ENCODE measurements at regions not wholly inside any gene's neighbourhood (a gene's known extent, or its start where the extent isn't known, plus 50 kb on each side); places are given as distances from the start of the nearest gene placed in this dataset.

GRCh38 chr1:42006836-42007235, 88.1 kb upstream of the HIVEP3 start:
- TF ChIP-seq YY1 (IDR thresholded peaks at IDR 0.05; ENCODE audit: insufficient read depth, insufficient read length) (no peak), ZNF274 (IDR thresholded peaks at IDR 0.05; ENCODE audit: low read depth, low read length) (no peak)

All from NT2/D1 (cell line).